GM19452 (cell line): ENCODE measurements at regions not wholly inside any gene's neighbourhood (a gene's known extent, or its start where the extent isn't known, plus 50 kb on each side); places are given as distances from the start of the nearest gene placed in this dataset.
"Not testable (repeated sequence)": the region's sequence is repeated elsewhere in the genome, so short reads cannot be mapped to it uniquely, and the experiment has no call there.

ENCODE experiments used
- ATAC-seq: cut with Tn5 transposase; IDR thresholded peaks from one replicate; pipeline ENCODE4 v1.9.1; 2021; ENCODE audit not compliant: unreplicated experiment

DNA sequence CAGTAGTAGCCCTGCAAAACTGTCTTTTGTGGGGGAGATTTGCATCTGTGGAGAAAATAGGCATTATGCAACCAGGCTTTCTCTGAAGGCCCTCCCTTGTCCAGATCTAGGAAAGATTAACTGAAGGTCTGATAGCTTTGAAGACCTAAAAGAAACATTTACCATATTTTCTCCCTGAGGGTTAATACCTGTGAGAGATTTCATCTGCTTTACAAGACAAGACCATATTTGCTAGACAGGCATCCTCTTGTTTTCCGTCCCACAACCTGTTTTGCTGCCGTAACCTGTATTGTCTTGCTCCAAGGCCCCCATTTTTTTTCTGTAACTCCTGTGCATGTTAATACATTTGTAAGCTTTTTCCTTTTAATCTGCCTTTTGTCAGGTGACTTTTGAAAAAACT lies 1985.2 kb upstream of the CDH9 start:
- no peak for ATAC-seq

DNA sequence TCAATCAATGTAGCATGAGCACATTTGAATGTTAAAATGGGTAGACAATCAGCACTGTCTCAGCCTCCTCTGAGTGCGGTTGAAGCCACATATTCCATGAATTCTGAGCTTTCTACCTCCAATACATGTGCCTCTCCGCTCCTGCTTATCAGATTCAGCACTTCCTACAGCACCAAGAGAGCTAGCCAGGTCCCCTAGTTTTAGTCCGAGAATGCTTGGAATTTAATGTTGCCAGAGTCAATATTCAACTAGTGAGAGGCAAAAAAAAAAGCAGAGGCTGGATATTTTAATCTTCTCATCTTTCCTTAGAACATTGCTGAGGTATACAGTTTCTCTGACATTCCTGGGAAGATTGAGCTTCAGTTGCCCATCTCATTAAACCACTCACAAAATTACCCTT lies 1979.1 kb upstream of the CDH9 start:
- ATAC-seq: no peak

DNA sequence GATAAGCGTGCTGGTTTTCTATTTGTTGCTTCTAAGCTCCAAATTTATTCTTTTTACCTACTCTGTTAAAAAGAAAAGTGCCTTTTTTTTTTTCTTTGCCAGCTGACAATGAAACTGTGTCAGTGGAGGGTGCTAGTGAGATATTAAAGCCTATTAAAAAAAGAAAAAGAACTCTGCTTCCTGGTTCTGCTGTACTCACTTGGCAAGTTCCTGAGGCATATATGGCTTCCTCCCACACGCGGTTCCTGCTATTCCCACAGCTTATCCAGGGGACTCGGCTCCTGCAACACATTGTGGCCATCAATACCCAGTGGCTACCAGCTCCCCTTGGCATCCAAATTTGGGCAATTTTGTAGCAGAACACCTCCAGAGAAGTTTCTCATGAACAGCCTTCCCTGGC lies 1977.7 kb upstream of the CDH9 start:
- ATAC-seq: no peak

DNA sequence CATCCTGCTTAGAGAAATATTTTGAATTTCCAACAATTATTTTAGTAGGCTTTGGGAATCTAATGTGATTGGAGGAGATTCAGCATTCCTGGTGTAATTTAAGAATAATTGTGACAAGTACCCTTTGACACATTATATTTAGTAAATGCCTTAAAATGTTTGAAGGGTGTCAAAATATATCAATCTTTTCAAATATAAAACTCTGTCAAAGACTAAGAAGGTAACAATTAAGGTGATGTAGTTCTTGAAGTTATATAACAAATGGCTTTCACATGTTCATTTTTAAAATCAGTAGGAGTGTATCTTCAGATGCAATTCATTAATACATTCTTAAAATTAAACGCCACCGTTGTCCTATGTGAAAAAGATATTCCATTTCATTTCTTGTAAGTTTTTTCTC lies 1977.1 kb upstream of the CDH9 start:
- no peak for ATAC-seq

DNA sequence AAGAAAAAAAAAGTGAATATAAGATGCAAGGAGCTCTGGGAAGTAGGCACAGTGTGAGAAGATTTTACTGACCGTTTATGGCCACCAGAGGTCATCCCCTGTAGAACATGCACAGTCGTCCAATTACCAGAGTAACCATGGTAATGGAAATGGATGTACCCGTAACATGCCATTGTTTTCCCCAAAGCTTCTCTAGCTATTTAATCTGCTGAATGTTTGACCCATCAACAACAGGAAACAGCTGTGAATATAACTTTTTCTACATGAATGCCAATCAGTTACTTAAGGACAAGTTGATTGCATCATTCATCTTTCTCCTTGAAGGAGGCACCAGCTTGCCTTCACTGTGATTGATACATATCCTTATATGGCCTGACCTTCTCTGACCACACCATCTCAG lies 1967.0 kb upstream of the CDH9 start:
- no peak for ATAC-seq

DNA sequence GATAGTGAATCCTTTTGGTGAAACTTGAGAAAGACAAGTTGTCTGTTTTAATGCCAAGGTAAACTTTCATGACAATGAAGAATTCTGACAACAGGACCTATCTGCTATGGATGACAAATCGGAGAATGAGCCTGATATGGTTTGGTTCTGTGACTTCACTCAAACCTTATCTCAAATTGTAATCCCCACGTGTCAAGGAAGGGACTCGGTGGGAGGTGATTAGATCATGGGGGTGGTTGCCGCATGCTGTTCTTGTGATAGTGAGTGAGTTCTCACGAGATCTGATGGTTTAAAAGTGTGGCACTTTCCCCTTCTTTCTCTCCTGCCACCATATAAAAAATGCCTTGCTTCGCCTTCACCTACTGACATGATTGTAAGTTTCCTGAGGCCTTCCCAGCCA lies 1964.1 kb upstream of the CDH9 start:
- ATAC-seq: no peak

DNA sequence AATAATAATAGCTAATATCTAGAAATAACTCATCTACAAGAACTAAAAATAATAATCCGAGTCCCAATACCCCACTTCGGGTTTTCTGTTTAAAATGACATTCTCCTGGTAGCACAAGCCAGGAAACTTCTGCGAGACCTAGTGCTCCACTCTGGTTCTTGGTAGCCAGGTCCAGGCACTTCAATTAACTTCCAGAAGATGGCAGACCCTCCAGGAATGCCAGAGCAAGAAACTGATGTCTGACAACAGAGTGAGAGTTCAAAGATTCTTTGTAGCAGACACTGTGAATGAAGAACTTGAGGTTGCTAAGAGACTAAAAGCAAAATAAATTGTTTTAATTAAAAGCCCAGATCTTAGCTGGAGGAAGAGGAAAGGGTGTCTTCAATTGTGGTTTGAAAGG lies 1963.3 kb upstream of the CDH9 start:
- ATAC-seq: no peak

DNA sequence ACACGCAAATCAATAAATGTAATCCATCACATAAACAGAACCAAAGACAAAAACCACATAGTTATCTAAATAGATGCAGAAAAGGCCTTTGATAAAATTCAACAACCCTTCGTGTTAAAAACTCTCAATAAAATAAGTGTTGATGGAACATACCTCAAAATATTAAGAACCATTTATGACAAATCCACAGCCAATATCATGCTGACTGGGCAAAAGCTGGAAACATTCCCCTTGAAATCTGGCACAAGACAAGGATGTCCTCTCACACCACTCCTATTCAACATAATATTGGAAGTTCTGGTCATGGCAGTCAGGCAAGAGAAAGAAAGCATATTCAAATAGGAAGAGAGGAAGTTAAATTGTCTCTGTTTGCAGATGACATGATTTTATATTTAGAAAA lies 1946.3 kb upstream of the CDH9 start:
- ATAC-seq: no peak

DNA sequence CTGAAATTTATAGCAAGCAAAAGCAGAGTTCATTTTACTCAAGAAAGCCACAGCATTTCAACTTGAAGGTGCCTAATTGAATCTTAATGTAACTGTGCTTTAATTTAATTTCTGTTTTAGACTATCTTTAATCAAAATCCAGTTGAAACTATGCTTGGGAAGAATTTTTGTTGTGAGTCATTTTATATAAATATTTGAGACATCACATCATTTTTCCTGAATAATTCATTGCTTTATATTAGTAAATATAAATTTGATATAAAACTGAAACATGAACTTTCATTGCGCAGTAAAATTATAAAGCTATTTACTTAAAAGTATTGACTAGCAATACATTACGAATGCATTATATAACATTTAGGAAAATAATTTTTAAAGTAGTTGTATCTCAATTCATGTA lies 1937.1 kb upstream of the CDH9 start:
- ATAC-seq: no peak

DNA sequence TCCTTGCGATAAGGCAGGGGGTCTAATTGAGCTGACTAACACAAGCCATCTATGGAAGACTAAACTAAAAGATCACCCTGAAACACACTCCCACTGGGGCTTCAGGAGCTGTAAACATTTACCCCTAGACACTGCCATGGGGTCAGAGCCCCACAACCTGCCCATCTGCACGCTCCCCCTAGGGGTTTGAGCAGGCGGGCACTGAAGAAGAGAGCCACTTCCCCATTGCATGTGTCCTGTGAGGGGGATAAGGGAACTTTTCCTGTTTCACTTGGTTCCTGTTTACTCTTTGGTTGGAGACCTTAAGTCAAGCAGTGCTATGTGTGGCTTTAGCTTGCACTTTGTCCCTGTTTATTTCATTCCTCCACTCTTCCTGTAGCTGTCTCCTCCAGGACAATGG lies 1929.5 kb upstream of the CDH9 start:
- no peak for ATAC-seq

DNA sequence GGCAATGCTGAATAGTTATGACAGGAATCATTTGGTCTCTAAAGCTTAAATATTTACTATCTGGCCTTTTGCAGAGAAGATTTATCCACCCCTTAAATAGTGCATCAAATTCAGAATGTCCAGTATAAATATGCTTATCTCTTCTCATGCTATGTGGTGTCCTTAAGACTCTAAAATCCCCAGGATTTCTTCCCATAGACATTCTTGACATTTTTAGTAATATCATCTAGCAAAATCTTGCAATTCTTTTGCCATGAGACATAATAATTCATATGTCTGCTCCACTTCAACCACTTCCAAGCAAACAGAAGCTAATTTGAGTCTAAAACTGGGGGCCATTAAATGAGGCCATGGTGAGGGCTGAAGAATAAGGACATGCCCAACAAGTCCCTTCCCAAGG lies 1923.4 kb upstream of the CDH9 start:
- ATAC-seq: no peak

DNA sequence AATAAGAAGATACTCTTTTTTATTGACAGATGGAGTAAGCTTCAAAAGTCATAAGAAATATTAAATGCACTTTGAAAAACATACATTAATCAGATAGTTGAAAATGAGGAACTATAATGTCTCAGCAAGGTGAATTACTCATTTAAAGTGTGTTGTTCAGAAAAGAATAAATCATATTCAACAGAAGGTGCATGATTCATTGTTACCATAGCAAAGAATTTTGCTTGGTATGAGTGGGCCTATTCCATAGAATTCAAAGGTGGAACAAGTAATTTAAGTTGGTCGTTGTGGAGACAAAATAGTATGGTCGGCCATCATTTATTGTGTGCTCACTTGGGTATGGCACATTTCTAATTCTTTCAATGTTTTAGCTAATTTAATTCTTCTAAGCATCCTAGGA lies 1920.2 kb upstream of the CDH9 start:
- ATAC-seq: no peak

DNA sequence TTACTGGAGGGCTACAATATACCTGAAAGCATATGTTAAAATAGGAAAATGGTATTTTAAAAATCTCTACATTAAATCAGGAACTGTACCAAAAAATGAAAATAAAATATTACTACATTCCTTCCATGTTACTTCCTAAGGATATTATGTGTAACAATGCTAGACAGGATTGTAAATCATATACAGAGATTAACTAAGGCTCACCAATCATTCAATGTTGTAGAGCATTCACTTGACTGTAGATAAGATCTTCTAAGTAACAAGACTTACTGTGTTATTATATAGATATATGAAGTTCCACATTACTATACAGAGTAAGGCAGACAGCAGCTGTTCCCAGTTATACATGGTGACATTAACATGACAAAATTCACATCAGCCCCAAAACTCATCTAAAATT lies 1919.1 kb upstream of the CDH9 start:
- no peak for ATAC-seq

DNA sequence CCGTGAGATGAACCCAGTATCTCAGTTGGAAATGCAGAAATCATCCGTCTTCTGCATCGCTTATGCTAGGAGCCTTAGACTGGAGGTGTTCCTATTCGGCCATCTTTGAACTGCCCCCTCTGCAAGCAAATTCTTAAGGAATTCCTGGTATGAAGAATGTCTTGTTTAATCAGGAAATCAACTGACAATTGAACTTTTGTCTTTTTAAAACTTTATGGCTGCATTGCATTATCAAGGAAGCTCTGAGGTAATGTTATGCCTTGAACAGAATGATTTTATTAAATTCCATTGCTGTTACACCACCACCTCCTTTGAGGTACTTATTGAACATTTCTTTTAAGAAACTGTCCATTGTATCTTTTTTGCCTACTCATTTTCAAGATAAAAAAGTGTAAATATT lies 1915.7 kb upstream of the CDH9 start:
- ATAC-seq: no peak

DNA sequence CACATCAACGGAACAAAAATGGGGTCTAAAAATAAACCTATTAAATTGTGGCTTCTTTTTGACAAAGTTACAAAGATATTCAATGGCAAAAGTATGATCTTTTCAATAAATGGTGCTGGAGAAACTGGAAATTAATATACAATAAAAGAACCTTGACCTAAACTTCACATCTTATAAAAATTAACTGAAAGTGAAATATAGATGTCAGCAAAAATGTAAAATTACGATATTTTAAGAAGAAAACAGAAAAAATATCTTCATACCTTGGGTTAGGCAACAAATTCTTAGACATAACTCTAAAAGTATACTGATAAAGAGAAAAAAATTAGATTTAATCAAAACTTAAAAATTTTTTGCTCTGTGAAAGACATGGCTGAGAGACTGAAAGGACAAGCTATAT lies 1909.5 kb upstream of the CDH9 start:
- ATAC-seq: no peak

DNA sequence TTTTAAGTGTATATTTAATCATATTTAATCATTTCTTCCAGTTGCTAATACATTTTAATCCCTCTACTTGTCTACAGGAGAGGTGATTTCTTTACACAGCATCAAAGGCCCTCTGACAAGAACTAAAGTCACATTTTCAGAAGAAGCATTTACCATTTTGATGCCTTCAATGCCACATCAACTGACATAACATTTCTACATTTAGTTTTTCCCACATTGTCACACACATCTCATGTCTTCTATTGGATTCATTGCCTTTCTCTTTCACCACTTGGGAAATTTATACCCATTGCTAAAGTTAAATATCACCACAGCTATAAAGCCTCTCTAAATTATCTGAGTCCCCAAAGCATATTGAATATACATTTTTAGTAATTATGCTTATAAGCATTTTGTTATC lies 1907.5 kb upstream of the CDH9 start:
- ATAC-seq: no peak

DNA sequence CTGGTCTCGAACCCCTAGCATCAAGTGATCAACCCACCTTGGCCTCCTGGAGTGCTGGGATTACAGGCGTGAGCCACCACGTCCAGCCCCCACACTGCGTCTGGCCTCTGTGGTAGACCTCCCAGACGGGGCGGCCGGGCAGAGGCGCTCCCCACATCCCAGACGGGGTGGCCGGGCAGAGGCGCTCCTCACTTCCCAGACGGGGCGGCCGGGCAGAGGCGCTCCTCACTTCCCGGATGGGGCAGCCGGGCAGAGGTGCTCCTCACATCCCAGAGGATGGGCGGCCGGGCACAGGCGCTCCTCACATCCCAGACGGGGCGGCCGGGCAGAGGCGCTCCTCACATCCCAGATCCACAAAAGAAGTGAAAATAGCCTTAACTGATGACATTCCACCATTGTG lies 1891.0 kb upstream of the CDH9 start:
- not testable (repeated sequence) for ATAC-seq

DNA sequence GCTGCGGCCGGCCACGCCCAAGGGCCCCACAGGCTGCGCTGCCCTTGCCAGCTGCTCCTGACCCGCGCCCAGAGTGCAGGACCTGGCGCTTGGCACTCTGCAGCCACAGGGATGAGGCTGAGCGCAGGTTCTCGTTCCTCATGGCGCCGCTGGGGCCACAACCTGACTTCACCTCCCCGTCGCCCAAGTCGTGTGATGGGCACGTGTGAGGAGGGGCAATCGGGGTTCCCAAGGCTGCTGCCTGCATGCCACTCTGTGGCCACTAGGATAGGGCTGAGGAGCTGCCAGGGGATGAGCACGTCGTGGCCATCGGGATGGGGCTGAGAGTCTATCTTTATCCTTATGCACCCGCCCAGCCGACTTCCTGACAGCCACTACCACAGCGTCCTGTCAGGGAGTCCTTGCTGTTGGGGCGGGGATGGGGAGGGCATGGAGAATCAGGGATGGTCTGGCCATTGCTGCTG lies 1890.0 kb upstream of the CDH9 start:
- ATAC-seq: not testable (repeated sequence)

DNA sequence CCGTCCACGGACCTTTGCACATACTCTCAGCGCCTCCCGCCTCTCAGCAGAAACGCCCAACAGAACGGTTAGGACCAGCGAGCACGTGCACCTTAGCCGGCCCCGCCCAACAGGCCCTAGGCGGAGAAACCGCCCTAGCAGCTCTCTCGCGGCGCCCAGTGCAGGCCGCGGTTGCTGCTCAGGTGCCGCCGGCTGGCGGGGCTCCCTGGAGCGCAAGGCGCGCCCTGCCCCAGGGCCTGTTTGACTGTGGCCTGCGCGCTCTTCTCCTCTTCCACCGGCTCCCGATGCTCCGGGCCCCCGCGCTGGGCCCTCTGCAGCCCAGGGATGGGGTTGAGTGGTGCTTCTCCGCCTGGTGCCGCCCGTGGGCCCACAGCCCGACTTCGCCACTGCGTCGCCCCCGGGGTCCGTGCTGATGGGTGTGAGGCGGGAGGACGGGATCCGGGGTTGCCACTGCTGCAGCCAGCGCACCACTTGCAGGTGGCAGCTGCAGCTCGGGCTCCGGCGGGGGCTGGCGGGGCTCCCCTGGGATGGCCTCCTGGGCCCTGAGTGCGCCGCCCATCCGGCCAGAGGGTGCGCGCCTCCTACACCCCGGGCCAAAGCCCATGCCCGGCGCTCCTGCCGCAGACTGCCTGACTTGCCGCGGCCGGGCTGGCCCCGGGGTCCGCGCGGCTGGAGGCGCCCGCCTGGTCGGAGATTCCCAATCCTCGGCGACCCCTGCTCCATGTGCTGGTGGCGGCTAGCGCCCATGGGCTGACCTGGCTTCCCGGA lies 1889.4 kb upstream of the CDH9 start:
- ATAC-seq: no peak

DNA sequence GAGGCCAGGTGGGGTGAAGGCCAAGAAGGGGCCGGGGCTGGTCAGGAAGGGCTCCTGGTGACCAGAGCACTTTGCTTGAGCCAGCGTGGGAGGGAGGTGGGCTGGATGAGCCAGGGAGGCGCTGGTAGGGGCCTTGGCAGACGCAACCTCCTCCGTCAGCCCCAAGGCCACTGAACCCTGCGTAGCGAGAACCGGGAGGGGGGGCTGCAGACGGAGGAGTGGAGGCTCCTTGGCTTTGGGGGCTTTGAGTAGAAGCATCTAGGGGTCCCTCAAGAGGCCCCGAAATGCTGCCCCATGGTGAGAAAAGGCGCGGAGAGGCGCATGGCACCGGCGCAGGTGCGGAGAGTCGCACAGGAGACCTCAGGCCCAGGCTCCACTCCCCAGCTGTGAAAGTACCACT lies 1888.0 kb upstream of the CDH9 start:
- ATAC-seq: no peak

DNA sequence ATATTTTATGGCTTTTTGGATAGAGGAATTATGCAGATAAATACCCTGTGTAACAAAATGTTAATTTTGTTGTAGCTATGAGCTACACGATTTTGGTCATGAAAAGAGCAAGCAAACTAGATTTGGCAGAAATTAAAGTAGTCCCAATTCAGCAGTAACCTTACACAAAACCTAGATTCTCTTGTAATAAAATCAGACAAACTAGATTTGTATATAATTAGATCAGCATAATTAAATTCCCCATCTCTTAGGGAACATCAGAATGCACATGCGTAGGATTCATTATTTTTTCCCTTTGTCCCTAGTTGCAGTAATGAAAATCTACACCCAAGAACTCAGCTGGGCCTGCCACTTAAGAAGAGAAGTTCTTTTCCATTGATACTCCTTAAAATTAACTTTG lies 1879.2 kb upstream of the CDH9 start:
- ATAC-seq: no peak

DNA sequence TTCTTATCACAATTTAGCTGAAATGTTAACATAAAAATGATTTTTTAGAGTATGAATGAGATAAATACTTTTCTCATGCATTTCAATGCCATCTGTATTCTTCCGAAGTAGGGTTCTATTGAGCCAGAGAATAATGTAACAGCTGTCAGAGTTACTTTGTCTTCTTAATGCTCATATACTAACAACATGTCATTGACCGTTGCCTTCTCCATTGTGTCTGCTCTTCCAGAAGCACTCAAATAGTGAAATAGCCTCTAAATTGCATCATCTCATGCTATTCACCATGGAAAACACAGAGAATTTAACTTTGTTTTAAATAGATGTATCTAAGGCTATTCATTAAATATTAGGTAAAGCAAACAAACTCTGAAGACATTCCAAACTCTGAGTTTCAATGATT lies 1875.9 kb upstream of the CDH9 start:
- no peak for ATAC-seq

DNA sequence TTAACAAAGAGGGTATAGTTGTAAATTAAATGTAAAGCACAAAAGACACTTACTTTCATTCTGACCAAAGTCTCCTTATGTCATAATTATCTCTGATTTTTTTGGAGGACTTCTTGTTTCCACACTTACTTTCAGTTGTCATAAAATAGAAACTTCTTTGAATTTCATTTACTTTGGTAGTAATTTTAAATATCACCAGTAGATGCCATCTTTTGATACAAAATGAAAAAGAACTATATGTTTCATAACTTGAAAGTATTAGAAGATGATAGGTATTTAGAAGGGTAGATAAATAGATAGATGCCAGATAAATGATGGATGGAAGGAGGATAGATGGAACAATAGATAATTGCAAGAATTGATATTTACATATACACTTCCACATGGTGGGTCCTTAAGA lies 1865.3 kb upstream of the CDH9 start:
- ATAC-seq: no peak
